GM19455 (cell line): ENCODE measurements at regions not wholly inside any gene's neighbourhood (a gene's known extent, or its start where the extent isn't known, plus 50 kb on each side); places are given as distances from the start of the nearest gene placed in this dataset.

Source experiments
- ATAC-seq: cut with Tn5 transposase; IDR thresholded peaks from one replicate; pipeline ENCODE4 v1.9.1; 2021; ENCODE audit not compliant: unreplicated experiment

DNA sequence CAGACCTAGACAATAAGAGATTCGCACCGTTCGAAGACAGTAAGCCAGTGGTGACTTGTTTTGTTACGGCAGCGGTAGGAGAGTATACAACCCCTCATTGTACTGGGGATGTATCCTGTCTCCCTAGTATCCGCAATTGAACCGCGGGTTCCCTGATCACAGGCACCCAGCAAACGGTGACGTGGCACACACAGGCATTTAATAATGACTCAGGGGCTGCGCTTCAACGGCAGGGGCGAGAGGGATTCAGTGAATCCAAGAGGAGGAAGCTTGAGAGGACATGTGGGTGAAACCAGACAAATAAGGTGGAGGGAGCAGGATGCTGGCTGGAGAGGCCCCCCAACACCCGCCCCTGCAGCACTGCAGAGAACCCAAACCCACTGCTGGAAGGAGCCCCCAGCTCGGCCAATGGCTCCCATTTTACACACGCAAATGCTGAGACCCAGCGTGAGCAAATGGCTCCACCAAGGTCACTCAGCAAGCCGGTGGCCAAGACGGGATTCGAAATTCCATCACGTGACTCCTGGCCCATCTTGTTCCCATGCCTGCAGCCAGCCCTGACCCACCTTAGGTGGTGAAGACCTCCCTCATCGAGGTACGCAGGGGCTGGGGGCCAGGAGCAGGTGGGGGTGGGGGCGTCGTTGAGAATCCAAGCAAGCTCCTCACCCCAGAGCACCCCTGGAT is 149.9 kb downstream of the SYF2 start:
- no peak for ATAC-seq

GRCh38 chr1:25081496-25081895 is 150.8 kb downstream of the SYF2 start:
- ATAC-seq, result no peak

GRCh38 chr1:25080294-25081209 is 150.5 kb upstream of the RUNX3 start:
- ATAC-seq, result no peak

- no peak for ATAC-seq
Observed at GRCh38 chr1:25079048-25079447, 149.0 kb upstream of the RUNX3 start.

GRCh38 chr1:25074351-25075227 is 144.5 kb upstream of the RUNX3 start:
- ATAC-seq, result no peak

- ATAC-seq, result no peak
Observed at GRCh38 chr1:25073640-25074270, 143.7 kb upstream of the RUNX3 start.

GRCh38 chr1:25072461-25072860 is 142.4 kb upstream of the RUNX3 start:
- no peak for ATAC-seq

- ATAC-seq, result no peak
Observed at GRCh38 chr1:25068829-25069228, 138.8 kb upstream of the RUNX3 start.

GRCh38 chr1:25068316-25068715 is 138.2 kb upstream of the RUNX3 start:
- no peak for ATAC-seq

GRCh38 chr1:25067518-25068251 is 137.6 kb upstream of the RUNX3 start:
- ATAC-seq, result no peak

- ATAC-seq, result no peak
Observed at GRCh38 chr1:25066731-25067517, 136.8 kb upstream of the RUNX3 start.

- ATAC-seq, result no peak
Observed at GRCh38 chr1:25066256-25066655, 136.2 kb upstream of the RUNX3 start.

DNA sequence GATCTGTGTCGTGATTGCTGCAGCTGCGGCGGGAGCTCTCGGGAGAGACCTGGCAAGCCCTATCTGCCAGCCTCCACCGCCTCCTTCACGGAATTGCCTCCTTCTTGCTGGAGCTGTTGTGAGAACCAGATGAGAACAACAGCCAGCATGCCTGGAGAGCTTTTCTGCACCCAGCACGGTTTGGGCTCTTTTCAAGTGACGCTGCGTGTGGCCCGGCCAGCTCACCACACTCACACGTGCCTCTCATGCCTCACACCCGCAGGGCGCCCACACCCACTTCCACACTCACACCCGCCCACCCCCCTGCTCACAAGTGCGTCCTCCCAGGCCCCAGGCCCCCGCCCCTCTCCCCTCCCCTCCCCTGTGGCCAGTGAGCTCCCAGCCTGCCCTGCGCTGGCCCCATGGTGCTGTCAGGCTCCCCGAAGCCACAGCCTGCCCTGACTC is 135.7 kb upstream of the RUNX3 start:
- no peak for ATAC-seq

- ATAC-seq, result no peak
Observed at GRCh38 chr1:25065321-25065721, 135.2 kb upstream of the RUNX3 start.

GRCh38 chr1:25064465-25065240 is 134.6 kb upstream of the RUNX3 start:
- no peak for ATAC-seq

DNA sequence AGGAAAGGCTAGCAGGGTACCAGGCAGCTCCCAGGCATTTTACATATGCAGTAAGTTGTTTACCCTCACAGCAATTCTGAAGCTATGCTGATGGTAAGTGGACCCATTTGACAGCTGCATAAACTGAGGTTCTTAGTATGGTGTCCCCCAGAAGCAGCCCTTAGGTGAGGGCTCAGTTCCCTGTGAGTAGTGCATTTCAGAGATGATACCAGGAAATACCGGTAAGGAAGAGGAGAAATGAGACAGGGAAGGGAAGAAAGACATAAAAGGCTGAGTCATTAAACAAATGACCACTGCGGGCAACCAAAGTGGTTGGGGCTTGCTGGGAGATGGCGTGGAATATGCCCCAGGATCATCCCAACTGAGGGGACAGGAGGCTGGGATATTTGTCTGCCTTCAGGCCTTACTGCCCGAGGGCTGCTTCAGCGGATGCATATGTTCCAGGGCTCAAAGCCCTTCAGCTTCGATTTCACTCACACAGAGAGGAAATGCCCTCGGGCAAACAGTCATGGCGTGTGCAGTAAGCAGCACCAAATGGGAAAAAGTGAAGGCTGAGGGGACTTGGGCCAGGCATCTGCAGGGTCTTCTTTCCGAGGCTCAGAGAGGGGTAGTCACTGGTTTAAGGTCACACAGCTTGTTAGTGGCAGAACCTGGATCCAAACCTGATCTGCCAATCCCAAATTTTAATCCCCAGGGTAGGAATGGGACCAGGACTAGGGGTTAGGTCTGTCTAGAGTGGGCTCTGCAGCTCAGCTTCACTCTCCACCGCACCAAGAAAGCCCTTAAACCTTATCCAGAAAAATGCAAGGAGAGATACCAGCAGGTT is 133.7 kb upstream of the RUNX3 start:
- no peak for ATAC-seq

DNA sequence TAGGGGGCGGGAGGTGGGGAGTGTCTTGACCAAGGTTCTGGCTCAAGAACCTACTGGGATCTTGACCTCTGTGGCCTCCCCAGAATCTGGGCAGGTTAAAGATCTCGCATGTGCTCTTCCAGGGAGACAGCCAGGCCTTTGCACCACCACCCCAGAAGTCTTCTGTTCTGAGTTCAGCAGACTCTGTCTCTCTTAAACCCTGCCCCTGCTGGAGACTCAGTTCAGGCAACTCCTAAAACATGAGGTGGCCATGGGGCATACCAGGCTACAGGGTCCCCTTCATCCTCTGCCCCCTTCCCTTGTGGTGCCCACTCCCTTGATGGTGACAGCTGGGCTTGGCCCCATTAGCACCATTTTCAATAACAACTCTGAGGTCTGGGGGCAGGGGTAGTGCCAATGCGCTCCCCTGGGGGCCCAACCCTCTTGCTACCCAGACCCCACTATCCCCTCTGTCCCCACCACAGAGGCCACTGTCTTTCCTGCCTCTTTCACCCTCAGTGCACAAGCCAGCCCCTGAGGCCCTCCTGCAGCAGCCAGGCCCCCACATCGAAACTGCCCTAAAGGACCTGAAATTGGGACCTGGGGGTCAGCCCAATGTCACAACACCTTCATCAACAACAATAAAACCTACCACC is 132.7 kb upstream of the RUNX3 start:
- ATAC-seq, result no peak
